Cardiac septum (tissue), 1 donor: ENCODE measurements at regions not wholly inside any gene's neighbourhood (a gene's known extent, or its start where the extent isn't known, plus 50 kb on each side); places are given as distances from the start of the nearest gene placed in this dataset.

Experiments
- DNase-seq: peaks from one replicate; pipeline ENCODE4 v3.0.0-alpha.2; 2020; ENCODE audit warnings: low spot score
- intact Hi-C: fragments of 100-400 bp; cut with DNase I; formaldehyde crosslinking; loops from one replicate; pipeline ENCODE4 v1.14.0; 2022
- donor health status: DM: no; HTN: no; CAD: no.

DNA sequence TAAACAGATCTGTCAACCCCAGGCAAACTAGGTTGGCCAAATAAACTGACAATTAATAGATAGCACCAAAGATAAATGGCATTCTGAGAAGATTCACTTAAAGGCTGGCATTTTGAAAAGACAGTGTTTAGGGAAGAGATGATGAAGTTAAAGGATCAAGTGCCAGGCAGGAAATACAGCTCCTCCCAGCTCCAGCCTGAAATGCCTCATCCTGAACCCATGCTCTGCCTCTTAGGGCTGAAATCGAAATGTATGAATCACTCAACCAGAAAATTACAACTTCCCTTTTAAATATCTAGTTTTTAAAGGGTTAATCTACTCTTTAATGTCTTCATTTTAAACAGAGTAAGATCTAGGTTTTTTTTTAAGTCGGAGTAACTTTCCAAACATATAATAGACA is 171.2 kb upstream of the UBL3 start:
- intact Hi-C loops: no loop called here
- DNase-seq: no peak

DNA sequence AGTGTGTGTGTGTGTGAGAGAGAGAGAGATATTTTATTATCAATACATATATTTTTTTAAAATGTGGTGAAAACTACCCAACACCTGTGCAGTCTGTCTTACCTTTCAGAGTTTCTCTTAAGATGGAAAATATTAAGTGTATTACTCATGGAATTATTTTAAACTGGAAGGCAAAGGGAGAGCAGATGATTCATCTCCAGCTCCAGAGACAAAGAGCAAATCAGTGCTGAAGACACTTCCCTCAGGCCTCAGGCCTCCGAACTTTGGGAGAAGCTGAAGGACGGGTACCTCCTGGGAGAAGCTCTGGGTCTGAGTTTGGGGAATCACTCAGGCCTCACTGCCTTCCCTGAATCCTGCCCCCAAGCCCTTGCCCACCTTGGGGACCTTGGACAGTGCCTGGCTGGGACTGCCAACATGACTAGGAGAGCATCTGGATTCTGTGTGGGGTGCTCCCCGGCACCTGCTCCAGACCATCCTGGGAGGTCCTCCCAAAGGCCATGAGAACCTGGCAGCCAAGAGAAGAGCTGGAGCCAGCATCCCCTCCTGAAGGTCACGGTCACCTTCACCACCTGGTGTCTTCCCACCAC is 170.4 kb upstream of the UBL3 start:
- DNase-seq: no peak
- intact Hi-C loops: no loop called here

DNA sequence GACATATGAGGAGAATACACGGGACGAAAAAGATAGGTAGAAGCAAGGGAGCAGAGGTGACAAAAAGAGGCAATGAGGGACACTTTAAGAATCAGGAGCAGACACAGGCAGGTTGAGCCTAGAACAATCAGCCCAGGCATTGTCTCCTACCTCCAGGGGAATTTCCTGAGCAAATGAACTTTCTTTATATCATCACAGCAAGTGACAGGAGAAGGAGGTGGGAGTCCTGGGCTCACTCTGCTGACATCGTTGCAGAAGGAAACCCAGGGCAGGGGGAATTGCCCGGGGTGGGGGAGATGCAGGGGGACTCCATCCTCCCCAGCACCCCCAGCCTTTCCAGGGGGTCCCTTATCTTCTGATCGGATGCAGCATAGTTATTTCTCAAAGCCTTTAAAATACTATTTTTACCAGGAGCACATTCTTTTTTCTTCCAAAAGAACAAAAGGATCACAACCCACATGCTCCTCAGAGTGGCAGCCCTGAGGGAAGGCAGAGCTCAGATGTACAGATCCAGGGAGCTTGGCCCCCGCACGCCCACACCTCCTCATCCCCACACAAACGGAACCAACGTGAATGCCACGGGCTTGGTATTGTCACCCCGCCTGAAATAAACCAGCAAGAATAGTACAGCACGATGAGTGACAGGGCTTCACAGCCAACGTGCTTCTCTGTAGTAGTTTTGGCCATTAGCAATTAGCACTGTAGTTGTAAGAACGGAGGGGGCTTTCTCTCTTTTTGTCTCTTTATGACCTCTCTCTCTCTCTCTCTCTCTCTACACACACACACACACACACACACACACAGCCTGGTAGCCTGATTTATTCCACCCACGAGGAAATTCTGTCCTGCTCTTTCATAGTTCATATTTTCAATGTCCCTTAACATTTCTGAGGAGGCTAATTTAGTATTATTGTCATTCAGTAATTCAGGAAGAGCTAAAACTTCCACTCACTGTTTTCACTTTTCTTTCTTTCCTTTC is 169.5 kb upstream of the UBL3 start:
- intact Hi-C loops: no loop called here
- no peak for DNase-seq

DNA sequence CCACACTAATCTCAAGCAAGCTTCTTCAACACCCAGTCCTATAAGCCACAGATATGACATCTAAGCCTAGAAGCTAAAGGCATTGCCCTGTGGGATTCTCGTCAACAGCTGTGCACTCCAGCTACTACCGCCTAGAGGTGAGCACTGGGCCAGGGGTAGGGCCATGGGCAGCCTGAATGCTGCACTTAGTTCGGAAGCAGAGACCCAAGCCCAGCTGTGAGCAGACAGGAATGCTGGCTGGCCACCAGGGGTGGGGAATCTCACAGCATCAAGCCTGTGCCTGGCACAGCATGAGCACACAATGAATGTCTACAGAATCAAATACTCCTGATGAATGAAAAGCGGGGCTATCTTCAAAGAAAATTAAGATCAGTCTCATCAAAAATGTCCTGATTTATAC is 167.5 kb upstream of the UBL3 start:
- intact Hi-C loops: no loop called here
- DNase-seq: no peak

DNA sequence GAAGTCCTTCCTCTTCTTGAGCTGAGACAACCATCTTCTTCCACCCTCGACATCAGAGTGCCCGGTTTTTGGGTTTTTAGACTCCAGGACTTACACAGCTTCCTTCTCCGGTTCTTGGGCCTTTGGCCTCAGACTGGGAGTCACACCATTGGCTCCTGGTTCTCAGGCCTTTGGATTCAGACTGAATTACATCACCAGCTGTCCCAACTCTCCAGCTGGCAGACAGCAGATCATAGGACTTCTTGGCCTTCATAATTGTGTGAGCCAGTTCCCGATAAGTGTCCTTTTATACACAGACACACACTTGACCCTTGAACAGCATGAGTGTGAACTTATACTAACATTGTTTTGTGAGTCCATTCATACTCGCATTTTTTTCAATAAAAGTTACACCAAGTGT is 166.0 kb upstream of the UBL3 start:
- intact Hi-C loops: no loop called here
- no peak for DNase-seq

DNA sequence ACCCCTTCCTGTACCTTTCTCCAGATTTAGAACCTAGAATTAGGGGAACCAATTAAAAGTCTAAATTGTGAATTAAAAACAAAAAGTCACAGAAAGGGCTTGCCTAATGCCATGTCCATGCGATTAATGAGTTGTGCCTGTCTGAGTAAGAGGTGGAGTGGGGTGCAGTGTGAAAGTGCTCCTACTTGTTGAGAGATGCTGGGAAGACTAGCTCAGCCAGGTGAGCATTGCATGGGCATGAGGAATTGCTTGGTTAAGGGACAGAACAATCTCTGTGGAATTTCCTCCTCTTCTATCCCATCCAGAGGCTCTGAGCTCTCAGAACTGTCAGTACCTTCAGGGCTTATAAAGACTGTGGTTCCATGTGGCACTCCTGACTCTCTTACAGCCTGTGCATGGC is 159.0 kb upstream of the UBL3 start:
- no peak for DNase-seq
- intact Hi-C loops: no loop called here

DNA sequence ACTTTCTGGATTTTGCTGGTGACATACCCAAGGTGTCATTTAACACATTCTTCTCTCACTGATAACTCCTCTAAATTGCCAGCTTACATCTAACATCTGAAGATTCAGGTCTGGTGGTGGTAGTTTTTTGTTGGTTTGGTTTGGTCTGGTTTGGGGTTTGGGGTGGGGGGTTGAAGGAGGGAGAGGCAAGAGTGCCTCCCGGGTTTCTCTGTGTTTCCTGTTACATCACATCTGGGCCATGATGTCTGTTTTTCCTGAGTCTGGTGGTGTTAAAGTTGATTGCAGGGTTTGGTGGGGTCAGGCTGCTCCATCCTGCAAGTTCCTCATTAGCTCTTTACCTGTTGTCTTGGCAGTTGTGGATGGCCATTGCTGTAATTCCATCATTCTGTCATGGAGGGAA is 155.8 kb upstream of the UBL3 start:
- intact Hi-C loops: no loop called here
- DNase-seq: no peak

DNA sequence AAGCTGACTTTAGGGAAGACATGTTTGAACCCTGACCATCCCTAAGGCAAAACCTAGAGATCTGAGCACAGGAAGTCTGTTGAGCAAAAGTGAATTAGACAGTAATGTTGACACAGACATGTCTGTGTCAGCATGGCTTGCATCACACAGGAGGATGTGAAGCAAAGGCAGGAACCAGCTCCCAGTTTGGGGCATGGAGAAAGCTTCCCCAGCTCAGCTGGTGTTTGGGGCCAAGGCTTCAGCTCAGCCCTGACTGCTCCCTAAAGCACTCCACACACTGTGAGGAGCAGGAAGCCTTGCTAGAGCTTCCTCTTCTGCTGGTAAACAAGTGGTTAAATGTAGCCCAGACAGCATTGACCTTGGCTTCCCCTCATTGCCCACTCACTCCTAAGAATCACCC is 153.8 kb upstream of the UBL3 start:
- no peak for DNase-seq
- intact Hi-C loops: no loop called here

DNA sequence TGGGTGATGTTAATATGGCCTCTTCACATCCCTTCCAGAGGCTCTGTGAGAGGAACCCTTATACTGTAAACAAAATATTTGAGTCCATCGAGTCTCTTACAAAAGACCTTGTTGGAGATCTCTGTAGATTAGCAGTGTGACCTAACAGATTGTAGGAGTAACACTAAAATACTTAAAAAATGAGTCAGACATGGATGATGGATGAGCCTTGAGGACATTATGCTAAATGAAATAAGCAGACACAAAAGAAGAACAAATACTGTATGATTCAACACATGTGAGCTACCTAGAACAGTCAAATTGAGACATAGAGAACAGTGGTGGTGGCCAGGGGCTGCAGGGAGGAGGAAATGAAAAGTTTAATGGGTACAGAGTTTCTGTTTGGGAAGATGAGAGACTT is 152.2 kb upstream of the UBL3 start:
- intact Hi-C loops: no loop called here
- no peak for DNase-seq

DNA sequence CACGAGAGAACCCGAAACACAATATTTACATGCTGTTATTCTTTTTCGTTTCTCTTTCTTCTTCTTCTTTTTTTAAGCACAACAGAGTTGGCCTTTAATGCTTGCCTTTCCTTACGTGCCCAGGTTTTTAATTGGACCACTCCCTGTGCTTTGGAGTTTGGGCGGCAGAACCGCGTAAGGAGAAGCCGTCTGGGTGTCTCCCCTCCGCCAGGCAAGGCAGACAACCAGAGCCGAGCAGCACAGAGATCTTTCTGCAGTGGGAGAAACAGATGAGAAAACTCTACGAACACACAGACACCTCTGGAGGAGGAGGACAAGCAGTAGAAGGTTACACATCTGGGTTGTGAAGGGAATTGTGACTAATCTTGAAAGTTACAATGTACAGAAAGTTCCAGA is 150.0 kb upstream of the UBL3 start:
- DNase-seq: no peak
- intact Hi-C loops: no loop called here

DNA sequence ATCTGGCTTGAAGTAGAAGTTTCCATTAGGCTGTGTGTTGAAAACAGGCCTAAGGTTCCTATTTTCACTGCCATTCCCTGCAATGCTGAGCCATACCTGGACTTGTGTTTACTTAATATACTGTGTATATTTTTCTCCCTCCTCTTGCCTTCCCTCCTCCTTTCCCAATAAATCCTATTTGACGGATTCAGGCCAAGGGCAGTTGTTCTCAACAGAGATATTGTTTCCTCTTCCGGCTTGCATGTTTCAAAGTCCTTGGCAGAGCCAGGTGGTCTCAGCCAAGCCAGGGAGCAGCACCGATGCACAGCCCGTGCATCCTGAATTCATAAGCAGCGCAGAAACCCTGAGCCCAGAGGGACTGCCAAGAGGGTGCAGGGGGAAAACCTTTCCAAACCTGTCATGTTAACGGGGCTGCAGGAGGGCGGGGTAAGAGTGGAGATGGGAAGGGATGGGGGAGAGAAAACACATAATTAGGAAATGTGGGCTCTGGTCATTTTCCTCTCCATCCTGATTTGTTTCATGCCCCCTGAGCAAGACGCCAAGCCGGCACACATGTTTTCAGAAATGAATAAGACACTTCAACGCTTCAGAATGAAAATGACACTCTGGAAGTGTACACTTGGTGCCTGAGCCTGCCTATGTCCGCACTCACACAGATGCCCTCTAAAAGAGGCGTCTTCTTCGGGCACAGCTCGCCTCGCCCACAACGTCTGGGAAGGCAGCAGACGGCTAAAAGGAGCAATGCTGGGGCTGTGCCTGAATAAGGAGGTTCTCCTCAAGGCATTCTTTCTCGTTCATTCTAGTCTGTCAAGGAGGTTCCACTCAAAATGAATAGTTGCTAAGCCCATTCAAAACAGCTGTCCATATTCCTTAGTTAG is 149.3 kb upstream of the UBL3 start:
- intact Hi-C loops: no loop called here
- DNase-seq: no peak

DNA sequence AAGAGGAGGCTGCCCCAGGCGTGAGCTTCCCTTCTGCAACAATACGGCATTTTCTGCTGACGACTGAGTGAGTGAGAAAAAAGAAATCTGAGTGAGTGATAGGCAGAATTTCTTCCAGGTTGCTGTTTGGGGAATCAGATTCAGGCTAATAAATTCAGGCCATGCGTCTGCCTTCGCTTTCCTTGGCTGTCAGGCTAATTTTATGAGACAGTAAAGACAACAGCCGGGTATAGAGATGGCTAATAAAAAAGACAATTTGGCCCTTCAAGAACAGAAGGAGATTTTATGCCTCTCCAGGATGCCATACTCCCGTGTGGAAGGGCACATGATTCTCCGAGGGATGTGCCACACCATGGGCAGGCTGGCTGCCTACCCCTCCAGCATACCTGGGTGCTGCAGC is 145.9 kb upstream of the UBL3 start:
- no peak for DNase-seq
- intact Hi-C loops: no loop called here

DNA sequence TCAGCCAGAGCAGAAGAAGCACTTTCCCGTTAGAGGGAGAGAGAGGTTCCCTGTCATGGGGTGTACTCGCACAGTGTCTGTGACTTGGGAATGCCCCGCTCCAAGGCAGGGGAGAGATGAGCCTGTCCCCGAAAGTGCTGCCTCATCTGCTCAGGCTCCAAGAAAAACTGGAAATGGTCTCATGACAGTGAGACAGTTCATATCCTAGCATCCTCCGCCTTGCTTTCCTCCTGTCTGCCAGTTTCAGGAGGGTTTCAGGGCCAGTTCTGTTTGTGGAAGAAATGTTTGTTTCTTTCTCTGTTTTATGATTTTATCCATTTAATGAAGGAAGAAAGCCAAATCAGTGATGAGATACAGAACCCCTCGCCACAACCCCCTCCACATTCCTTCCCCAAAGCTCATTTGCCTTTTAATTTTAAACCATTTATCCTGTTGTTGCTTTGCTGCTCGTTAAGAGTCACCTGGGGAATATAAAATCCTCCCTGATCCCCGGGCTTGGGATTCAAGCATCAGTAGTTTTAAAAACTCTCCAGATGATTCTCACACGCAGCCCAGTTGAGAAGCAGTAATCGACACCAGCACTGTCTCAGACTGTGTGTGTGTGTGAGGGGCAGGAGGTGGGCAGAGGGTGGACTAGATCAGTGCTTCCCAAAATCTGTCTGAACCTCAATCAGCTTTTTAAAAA is 144.6 kb upstream of the UBL3 start:
- intact Hi-C loops: no loop called here

DNA sequence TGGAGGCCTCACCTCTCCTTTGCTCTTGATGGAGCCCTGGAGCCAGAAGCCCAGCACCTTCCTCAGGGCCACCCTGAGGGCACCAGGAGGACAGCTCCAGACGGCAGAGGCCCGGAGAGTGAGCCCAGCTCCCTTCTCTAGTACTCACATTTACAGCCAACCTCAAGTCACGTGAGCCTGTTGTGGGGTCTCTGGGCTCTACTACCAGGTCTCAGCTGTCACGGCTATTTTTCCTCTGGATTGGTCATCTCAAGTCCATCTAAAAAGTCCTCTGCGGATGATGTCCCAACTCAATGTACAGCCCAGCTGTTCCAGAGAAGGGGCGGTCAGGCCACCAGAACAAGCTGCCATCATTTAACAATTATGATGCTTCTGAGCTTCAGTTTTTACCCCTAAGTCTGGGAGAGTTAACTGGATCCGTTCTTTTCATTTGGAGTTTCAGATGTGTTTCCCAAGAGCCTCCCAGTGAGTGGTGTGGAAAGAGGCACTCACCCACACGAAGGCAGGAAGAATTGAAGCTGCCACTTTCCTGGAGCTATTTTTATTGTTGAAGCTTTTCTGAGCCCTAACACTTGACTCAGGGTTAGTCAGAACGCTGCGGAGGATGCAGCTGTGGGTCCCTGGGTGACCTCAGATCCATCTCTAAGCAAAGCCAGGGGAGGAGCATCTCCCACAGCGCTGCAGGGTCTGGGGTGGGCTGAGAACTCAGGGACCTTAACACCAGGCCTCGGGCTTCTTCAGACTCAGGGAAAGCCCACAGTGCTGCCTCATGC is 143.5 kb upstream of the UBL3 start:
- intact Hi-C loops: no loop called here
- no peak for DNase-seq

More for the DNA sequence above, 144.6 kb upstream of the UBL3 start:
- no peak for DNase-seq

DNA sequence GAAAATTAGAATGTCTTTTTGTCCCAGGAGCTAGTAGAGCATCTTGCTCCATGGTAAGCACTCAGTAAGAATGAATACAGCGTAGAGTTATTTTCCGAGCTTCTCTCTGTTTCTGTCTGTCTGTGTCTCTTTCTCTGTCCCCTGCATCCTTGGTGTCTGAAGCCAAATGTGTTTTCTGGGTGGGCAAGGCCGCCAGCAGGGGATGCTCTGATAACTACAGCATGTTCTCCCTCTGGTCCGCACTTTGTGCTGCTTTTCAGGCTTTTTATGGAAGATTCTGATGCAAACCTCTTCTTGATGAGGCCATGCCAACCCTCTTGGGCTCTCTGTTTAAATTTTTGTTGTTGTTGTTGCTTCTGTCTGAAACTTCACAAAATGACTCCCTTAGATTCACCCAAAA is 142.8 kb upstream of the UBL3 start:
- intact Hi-C loops: no loop called here
- DNase-seq: no peak

DNA sequence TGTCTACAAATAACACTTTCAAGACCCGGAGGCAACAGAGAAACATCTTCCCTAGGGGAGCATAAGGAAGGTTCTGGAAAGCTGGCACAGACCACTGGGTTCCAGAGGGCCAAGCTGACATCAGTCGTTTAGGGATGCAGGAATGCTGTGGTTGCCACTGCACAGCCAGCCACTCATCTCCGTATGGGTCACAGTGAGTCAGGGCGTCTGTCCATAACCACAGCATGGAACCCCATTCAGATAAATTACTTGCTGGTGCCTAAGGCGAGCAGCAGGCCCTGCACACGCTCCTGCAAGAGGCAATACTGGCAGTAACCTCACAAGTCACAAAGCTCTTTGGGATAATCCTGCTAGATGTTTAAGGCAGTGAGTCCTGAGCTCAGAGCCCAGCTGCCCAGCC is 140.9 kb upstream of the UBL3 start:
- no peak for DNase-seq
- intact Hi-C loops: no loop called here

DNA sequence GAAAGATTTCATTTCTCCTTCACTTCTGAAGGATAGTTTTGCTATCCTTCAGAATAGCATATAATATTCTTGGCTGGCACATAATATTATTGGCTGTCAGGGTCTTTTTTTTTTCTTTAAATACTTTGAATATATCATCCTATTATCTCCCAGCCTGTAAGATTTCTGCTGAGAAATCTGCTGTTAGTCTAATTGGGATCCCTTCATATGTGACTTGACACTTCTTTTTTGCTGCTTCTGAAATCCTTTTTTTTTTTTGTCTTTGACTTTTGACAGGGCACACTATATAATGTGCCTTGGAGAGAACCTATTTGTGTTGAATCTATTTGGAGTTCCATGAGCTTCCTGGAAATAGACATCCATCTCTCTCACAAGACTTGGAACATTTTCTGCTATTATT is 136.9 kb upstream of the UBL3 start:
- no peak for DNase-seq
- intact Hi-C loops: no loop called here

DNA sequence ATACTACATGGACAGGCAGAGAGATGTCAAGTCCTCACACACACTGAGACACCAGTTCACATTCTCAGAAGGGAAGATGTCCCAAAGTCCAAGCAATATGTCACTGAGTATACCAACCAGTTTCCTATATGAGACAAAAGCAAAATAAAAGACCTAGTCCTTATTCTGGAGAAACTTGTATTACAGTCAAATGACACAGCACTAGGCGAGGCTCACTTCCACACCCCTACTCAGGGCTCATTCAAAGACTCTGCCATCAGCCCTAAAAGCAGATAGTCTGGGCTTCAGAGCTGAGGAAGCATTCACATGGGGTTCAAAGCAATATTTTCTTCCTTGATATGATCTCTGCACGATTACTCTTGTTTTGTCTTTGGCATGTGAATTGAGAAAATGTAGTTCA is 129.9 kb upstream of the UBL3 start:
- DNase-seq: no peak
- intact Hi-C loops: no loop called here

DNA sequence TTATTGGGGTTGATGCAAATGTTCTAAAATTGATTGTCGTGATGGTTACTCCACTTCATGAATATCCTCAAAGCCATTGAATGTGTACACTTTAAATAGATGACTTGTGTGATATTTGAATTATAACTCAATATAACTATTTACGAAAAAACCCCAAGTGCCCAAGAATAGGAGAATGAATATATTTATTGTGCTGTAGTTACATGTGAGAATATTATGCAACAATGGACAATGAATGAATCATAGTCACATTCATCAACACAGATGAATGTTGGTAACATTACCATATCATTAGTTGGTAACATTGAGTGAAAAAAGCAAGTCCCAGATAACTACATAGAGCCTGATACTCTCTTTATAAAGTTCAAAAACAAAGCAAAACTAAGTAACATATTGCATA is 127.8 kb upstream of the UBL3 start:
- no peak for DNase-seq
- intact Hi-C loops: no loop called here
